ENCODE measurements at regions not wholly inside any gene's neighbourhood (a gene's known extent, or its start where the extent isn't known, plus 50 kb on each side); places are given as distances from the start of the nearest gene placed in this dataset.

GRCh38 chr6:128827675-128828464 lies 55.1 kb upstream of the LAMA2 start:
- no peak for DNase-seq

- DNase-seq: no peak
Observed at GRCh38 chr6:128826606-128827005, 56.3 kb upstream of the LAMA2 start.

GRCh38 chr6:128822271-128822670 lies 60.7 kb upstream of the LAMA2 start:
- DNase-seq: no peak

- DNase-seq: no peak
Observed at GRCh38 chr6:128821116-128821515, 61.8 kb upstream of the LAMA2 start.

- DNase-seq: no peak
Observed at GRCh38 chr6:128808856-128809255, 74.1 kb upstream of the LAMA2 start.

GRCh38 chr6:128807577-128807976 lies 75.4 kb upstream of the LAMA2 start:
- DNase-seq: peak; percentile 40

- DNase-seq: no peak
Observed at GRCh38 chr6:128806261-128806660, 76.7 kb upstream of the LAMA2 start.

GRCh38 chr6:128803911-128804310 lies 79.0 kb upstream of the LAMA2 start:
- peak; percentile 14 for DNase-seq

GRCh38 chr6:128801621-128802020 lies 81.3 kb upstream of the LAMA2 start:
- DNase-seq: no peak

GRCh38 chr6:128784266-128784665 lies 98.7 kb upstream of the LAMA2 start:
- no peak for DNase-seq

GRCh38 chr6:128768187-128768586 lies 114.8 kb upstream of the LAMA2 start:
- DNase-seq: no peak

GRCh38 chr6:128767705-128768104 lies 115.2 kb upstream of the LAMA2 start:
- no peak for DNase-seq

- DNase-seq: no peak
Observed at GRCh38 chr6:128767150-128767549, 115.8 kb upstream of the LAMA2 start.

- no peak for DNase-seq
Observed at GRCh38 chr6:128763599-128764300, 119.2 kb upstream of the LAMA2 start.

GRCh38 chr6:128759901-128760300 lies 123.0 kb upstream of the LAMA2 start:
- DNase-seq: no peak

GRCh38 chr6:128759447-128759846 lies 123.5 kb upstream of the LAMA2 start:
- no peak for DNase-seq

GRCh38 chr6:128757961-128758360 lies 125.0 kb upstream of the LAMA2 start:
- no peak for DNase-seq

- no peak for DNase-seq
Observed at GRCh38 chr6:128754658-128755256, 128.2 kb upstream of the LAMA2 start.

- DNase-seq: no peak
Observed at GRCh38 chr6:128743974-128744765, 138.8 kb upstream of the LAMA2 start.

GRCh38 chr6:128742900-128743299 lies 140.0 kb upstream of the LAMA2 start:
- no peak for DNase-seq

GRCh38 chr6:128740951-128741350 lies 142.0 kb upstream of the LAMA2 start:
- no peak for DNase-seq

- DNase-seq: no peak
Observed at GRCh38 chr6:128739112-128739511, 143.8 kb upstream of the LAMA2 start.

GRCh38 chr6:128738112-128738511 lies 144.8 kb upstream of the LAMA2 start:
- DNase-seq: no peak
